Neuronal stem cell (in vitro differentiated cells): ENCODE measurements at regions not wholly inside any gene's neighbourhood (a gene's known extent, or its start where the extent isn't known, plus 50 kb on each side); places are given as distances from the start of the nearest gene placed in this dataset.
"Not testable (repeated sequence)": the region's sequence is repeated elsewhere in the genome, so short reads cannot be mapped to it uniquely, and the experiment has no call there.

Experiments used
- DNase-seq: peaks from one replicate; pipeline ENCODE4 v3.0.0-alpha.2; 2013; ENCODE audit warnings: low spot score
- H2AFZ ChIP-seq: one replicate; pipeline ENCODE4 v1.6.1; 2013; ENCODE audit warnings: mild to moderate bottlenecking, low read length, inconsistent platforms
- H2AK5ac ChIP-seq: 2 replicates; pipeline ENCODE4 v1.6.1; 2013; ENCODE audit warnings: low read depth, mild to moderate bottlenecking, inconsistent platforms, low read length, moderate library complexity, mixed read lengths
- H2BK120ac ChIP-seq: 2 replicates; pipeline ENCODE4 v1.6.1; 2013; ENCODE audit warnings: low read depth, mild to moderate bottlenecking, inconsistent platforms, low read length, moderate library complexity, mixed read lengths
- H2BK12ac ChIP-seq: one replicate; pipeline ENCODE4 v1.6.1; 2013; ENCODE audit warnings: low read length, inconsistent platforms
- H2BK15ac ChIP-seq: 2 replicates; pipeline ENCODE4 v1.6.1; 2013; ENCODE audit warnings: mild to moderate bottlenecking, low read length, inconsistent platforms, mixed read lengths
- H2BK5ac ChIP-seq: one replicate; pipeline ENCODE4 v1.6.1; 2013; ENCODE audit warnings: inconsistent platforms, mild to moderate bottlenecking, low read length, moderate library complexity
- H3K14ac ChIP-seq: one replicate; pipeline ENCODE4 v1.6.1; 2013; ENCODE audit warnings: low read length, inconsistent platforms
- H3K18ac ChIP-seq: 2 replicates; pipeline ENCODE4 v1.6.1; 2013; ENCODE audit warnings: low read length, inconsistent platforms
- H3K23ac ChIP-seq: 2 replicates; pipeline ENCODE4 v1.6.1; 2013; ENCODE audit warnings: low read depth, mild to moderate bottlenecking, mixed read lengths, low read length, inconsistent platforms; ENCODE audit not compliant: poor library complexity
- H3K27ac ChIP-seq: replicated peaks from 3 replicates; pipeline ENCODE4 v1.5.1; 2013; ENCODE audit warnings: low read length, inconsistent platforms
- H3K27me3 ChIP-seq, 3 experiments: 2 replicates each; pipeline ENCODE4 v1.6.1; 2013; ENCODE audit warnings: low read length in 3 of 3, mild to moderate bottlenecking in 2 of 3, inconsistent platforms in 1 of 3, low read depth in 1 of 3, mixed read lengths in 1 of 3, moderate library complexity in 1 of 3; ENCODE audit not compliant: control insufficient read depth in 3 of 3, insufficient read depth in 3 of 3
- H3K36me3 ChIP-seq, 2 donors: replicated peaks in 1 of 2; 2 replicates each; pipeline ENCODE4 v1.6.1; 2013; ENCODE audit warnings: low read length in 2 of 2; ENCODE audit not compliant: control insufficient read depth in 2 of 2, insufficient read depth in 2 of 2
- H3K4ac ChIP-seq: 2 replicates; pipeline ENCODE4 v1.6.1; 2013; ENCODE audit warnings: inconsistent platforms, mild to moderate bottlenecking, low read length, moderate library complexity
- H3K4me1 ChIP-seq, 2 donors: 1 replicate in 1 of 2; 2 replicates in 1 of 2; pipeline ENCODE4 v1.6.1; 2013; ENCODE audit warnings: low read length in 2 of 2, low read depth in 1 of 2; ENCODE audit not compliant: control insufficient read depth in 2 of 2, insufficient read depth in 1 of 2
- H3K4me2 ChIP-seq: one replicate; pipeline ENCODE4 v1.6.1; 2013; ENCODE audit warnings: mild to moderate bottlenecking, low read length, inconsistent platforms; ENCODE audit not compliant: insufficient read depth, poor library complexity, severe bottlenecking
- H3K4me3 ChIP-seq, 2 donors: 2 replicates each; pipeline ENCODE4 v1.5.1; 2013; ENCODE audit warnings: low read length in 2 of 2, mild to moderate bottlenecking in 2 of 2, inconsistent platforms in 1 of 2, moderate library complexity in 1 of 2
- H3K79me1 ChIP-seq: one replicate; pipeline ENCODE4 v1.6.1; 2013; ENCODE audit warnings: low read depth, mild to moderate bottlenecking, inconsistent platforms, low read length, moderate library complexity
- H3K9ac ChIP-seq: one replicate; pipeline ENCODE4 v1.6.1; 2013; ENCODE audit warnings: mild to moderate bottlenecking, low read depth, low read length, inconsistent platforms; ENCODE audit not compliant: poor library complexity
- H3K9me3 ChIP-seq, 2 donors: replicated peaks in 1 of 2; 2 replicates each; pipeline versions ENCODE3 to v1.6.1; 2013; ENCODE audit warnings: low read length in 2 of 2, mild to moderate bottlenecking in 2 of 2, inconsistent platforms in 1 of 2, low read depth in 1 of 2, mixed read lengths in 1 of 2, moderate library complexity in 1 of 2; ENCODE audit not compliant: control insufficient read depth in 2 of 2, insufficient read depth in 1 of 2
- H4K8ac ChIP-seq: one replicate; pipeline ENCODE4 v1.6.1; 2013; ENCODE audit warnings: low read depth, mild to moderate bottlenecking, inconsistent platforms, low read length, moderate library complexity
- H4K91ac ChIP-seq: one replicate; pipeline ENCODE4 v1.6.1; 2013; ENCODE audit warnings: low read length, low read depth, mild to moderate bottlenecking, inconsistent platforms; ENCODE audit not compliant: poor library complexity
- WGBS, 2 donors: extraction: QIAGEN DNeasy Blood & Tissue Kit; methylation state at CpG; one replicate each; pipeline ENCODE4 v1.1.7; 2013; ENCODE audit warnings: missing lambda C conversion rate in 2 of 2, mixed read lengths in 1 of 2; ENCODE audit not compliant: insufficient read length in 2 of 2, insufficient replicate concordance in 1 of 2; ENCODE audit errors: extremely low coverage in 2 of 2; 5-methylcytosine and 5-hydroxymethylcytosine counted together

DNA sequence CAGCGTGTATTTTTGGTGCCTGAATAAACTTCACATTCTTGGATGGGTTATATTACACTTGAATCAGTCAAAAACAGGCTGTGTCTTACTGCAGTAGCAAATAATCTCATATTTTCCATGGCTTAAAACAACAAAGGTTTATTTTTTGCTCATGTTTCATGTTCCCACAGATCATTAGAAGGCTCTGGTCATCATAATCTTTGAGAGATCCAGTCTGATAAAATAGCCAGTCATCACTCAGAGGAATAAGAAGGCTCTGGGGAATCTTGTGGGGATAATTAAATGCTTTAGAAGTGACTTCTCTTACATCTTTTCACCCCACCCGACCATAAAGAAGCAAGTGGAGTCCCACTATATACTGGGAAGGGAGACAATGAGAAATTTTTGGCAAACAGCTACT lies 417.7 kb downstream of the PSAT1 start:
- H3K4ac ChIP-seq, result no peak overlapping the region
- H3K18ac ChIP-seq, result no peak overlapping the region
- DNase-seq, result no peak
- no peaks in the 10 kb centered on the region for H3K27me3 ChIP-seq
- H3K4me3 ChIP-seq, result no peak overlapping the region
- no peak overlapping the region for H4K91ac ChIP-seq
- no peak overlapping the region for H2BK15ac ChIP-seq
- no peaks in the 10 kb centered on the region for H3K9me3 ChIP-seq
- H3K23ac ChIP-seq, result no peak overlapping the region
- peaks cover 0 to 4% of the 10 kb centered on the region in 2 donors for H3K4me1 ChIP-seq
- no CpG with 5 or more reads among the region's 2 CpGs for WGBS, 2 donors
- no peak overlapping the region for H3K4me2 ChIP-seq
- no peak overlapping the region for H4K8ac ChIP-seq
- H2BK5ac ChIP-seq, result no peak overlapping the region
- H2AFZ ChIP-seq, result no peak overlapping the region
- no peak overlapping the region for H2BK120ac ChIP-seq
- H2BK12ac ChIP-seq, result no peak overlapping the region
- no peak overlapping the region for H2AK5ac ChIP-seq
- H3K36me3 ChIP-seq, result no peaks in the 10 kb centered on the region
- no peak overlapping the region for H3K14ac ChIP-seq
- H3K27ac ChIP-seq, result no peak overlapping the region
- no peaks in the 10 kb centered on the region for H3K79me1 ChIP-seq
- no peak overlapping the region for H3K9ac ChIP-seq

DNA sequence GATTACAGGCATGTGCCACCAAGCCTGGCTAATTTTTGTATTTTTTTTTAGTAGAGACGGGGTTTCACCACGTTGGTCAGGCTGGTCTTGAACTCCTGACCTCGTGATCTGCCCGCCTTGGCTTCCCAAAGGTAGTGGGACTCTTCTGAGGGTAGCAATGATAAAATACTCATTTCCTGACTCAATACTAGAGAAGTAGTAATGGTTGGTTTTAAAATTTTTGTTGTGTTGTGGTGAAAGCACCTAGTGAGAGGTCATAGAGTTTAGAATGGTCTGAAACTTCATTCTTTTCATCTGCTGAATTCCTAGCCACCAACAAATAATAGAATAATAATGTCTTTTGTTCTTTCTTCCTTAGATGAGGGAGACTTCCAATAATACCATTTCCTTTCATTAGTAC lies 422.1 kb downstream of the PSAT1 start:
- not testable (repeated sequence) for H4K8ac ChIP-seq, H3K4ac ChIP-seq, H3K23ac ChIP-seq, H4K91ac ChIP-seq, H2AK5ac ChIP-seq, H3K9ac ChIP-seq, H3K36me3 ChIP-seq, H3K14ac ChIP-seq, H3K4me2 ChIP-seq, H3K9me3 ChIP-seq, H3K4me3 ChIP-seq, H3K27me3 ChIP-seq, H2BK120ac ChIP-seq, H3K4me1 ChIP-seq, H3K79me1 ChIP-seq, H2BK12ac ChIP-seq, H3K18ac ChIP-seq, H2BK5ac ChIP-seq, DNase-seq, H2AFZ ChIP-seq, H3K27ac ChIP-seq, H2BK15ac ChIP-seq
- no CpG with 5 or more reads among the region's 4 CpGs for WGBS, 2 donors

- H3K4me3 ChIP-seq, result no peak overlapping the region
- H2AFZ ChIP-seq, result no peak overlapping the region
- H2BK15ac ChIP-seq, result no peak overlapping the region
- no peaks in the 10 kb centered on the region for H3K27me3 ChIP-seq
- no peak overlapping the region for H3K27ac ChIP-seq
- H3K36me3 ChIP-seq, result no peaks in the 10 kb centered on the region
- H3K4me2 ChIP-seq, result no peak overlapping the region
- no peak overlapping the region for H2BK120ac ChIP-seq
- H3K4me1 ChIP-seq, result no peaks in the 10 kb centered on the region
- peak overlapping the region; percentile 90 for H2AK5ac ChIP-seq
- no peak overlapping the region for H4K91ac ChIP-seq
- no peak overlapping the region for H3K4ac ChIP-seq
- no peak overlapping the region for H4K8ac ChIP-seq
- no peak for DNase-seq
- H3K18ac ChIP-seq, result peak overlapping the region; percentile 65
- no peak overlapping the region for H2BK12ac ChIP-seq
- no peak overlapping the region for H3K23ac ChIP-seq
- no peaks in the 10 kb centered on the region for H3K9me3 ChIP-seq
- no peaks in the 10 kb centered on the region for H3K79me1 ChIP-seq
- no CpG with 5 or more reads among the region's 2 CpGs for WGBS, 2 donors
- no peak overlapping the region for H2BK5ac ChIP-seq
- no peak overlapping the region for H3K14ac ChIP-seq
- no peak overlapping the region for H3K9ac ChIP-seq
Measured at GRCh38 chr9:78724896-78725295, 428.0 kb downstream of the PSAT1 start.

- Histone ChIP-seq H2BK12ac (no peak overlapping the region), H4K91ac (no peak overlapping the region), H3K4ac (no peak overlapping the region), H2BK15ac (no peak overlapping the region), H3K4me1 (no peaks in the 10 kb centered on the region), H3K27ac (no peak overlapping the region), H2BK120ac (no peak overlapping the region), H3K14ac (no peak overlapping the region), H2AFZ (no peak overlapping the region), H3K9me3 (no peaks in the 10 kb centered on the region), H3K4me3 (no peak overlapping the region), H2BK5ac (no peak overlapping the region), H3K36me3 (no peaks in the 10 kb centered on the region), H3K9ac (no peak overlapping the region), H3K18ac (no peak overlapping the region), H3K23ac (no peak overlapping the region), H3K27me3 (no peaks in the 10 kb centered on the region), H4K8ac (no peak overlapping the region), H3K4me2 (no peak overlapping the region), H2AK5ac (no peak overlapping the region), H3K79me1 (no peaks in the 10 kb centered on the region)
- no CpG with 5 or more reads among the region's 1 CpG for WGBS, 2 donors
- no peak for DNase-seq
Measured at GRCh38 chr9:78725503-78725902, 428.6 kb downstream of the PSAT1 start.
